DMS153 treated with DMSO at 0.1 percent for 48 hours (cell line): ENCODE measurements at regions not wholly inside any gene's neighbourhood (a gene's known extent, or its start where the extent isn't known, plus 50 kb on each side); places are given as distances from the start of the nearest gene placed in this dataset.
A peak's percentile ranks its signal among the peaks of the same experiment; 100 is the strongest.
"Not testable (repeated sequence)": the region's sequence is repeated elsewhere in the genome, so short reads cannot be mapped to it uniquely, and the experiment has no call there.

Experiments used
- DNase-seq: peaks from one replicate; lab custom pipeline; 2025; ENCODE audit not compliant: unreplicated experiment; lab: John Stamatoyannopoulos, UW

DNA sequence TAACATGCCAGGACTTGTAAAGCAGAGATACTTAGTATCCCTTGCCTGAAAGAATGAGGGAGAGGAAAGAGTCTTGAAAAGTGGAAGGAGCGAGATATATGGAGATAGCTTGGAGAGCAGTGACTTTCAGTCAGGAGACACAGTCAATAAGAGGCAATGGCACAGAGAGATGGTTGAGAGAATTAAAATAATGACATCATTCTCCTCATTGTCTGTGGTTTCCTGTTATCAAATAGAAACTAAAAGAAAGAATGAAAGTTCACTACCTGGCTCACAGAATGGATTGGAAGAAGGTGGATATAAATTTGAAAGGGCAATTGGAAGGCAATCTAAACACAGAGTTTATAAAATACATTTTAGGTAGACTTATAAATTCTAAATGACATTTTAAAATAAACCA is 760.2 kb upstream of the AADAT start:
- no peak for DNase-seq

DNA sequence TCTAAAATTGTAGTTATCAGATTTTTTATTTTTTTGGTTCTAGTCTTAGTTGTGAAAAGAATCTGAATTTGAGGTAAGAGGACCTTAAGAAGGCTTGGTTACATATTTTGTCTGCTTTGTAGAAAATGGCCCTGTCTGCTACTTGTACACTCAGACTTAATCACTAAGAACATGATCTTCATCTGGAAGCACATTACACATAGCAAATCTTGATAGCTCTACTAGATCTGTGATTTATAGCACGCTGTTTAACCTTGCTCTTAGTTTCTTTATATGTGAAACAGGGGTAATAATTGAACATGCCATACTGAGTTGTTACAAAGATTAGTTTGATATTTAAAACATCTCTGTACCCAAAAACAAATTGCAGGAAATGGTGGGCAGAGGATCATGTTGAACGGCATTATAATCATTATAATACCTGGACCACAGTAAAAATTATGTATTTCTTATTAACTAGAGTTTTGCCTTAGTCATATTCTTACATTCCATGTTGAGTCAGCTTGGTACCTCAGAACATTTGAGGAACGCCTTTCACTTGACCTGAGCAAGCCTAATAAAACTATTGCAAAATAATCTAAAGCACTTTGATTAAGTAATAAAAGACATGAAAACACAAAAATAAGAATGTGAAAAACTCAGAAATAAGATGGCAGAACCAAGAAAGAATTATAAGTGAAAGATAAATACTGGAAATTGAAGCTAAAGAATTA is 738.0 kb upstream of the AADAT start:
- DNase-seq, result no peak

DNA sequence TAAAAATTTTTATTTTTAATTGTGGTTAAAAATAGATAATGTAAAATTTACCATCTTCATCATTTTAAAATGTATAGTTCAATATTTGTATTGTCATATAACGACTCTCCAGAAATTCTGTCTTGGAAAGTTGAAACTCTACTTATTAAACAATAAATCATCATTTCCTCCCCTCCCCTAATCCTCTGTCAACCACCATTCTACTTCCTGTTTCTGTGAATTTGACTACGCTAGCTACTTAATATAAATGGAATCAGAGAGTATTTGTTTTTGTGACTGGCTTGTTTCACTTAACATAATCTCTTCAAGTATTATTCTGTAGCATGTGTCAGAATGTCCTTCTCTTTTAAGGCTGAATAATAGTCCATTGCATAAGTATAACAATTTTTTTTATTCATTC is 729.0 kb upstream of the AADAT start:
- no peak for DNase-seq

DNA sequence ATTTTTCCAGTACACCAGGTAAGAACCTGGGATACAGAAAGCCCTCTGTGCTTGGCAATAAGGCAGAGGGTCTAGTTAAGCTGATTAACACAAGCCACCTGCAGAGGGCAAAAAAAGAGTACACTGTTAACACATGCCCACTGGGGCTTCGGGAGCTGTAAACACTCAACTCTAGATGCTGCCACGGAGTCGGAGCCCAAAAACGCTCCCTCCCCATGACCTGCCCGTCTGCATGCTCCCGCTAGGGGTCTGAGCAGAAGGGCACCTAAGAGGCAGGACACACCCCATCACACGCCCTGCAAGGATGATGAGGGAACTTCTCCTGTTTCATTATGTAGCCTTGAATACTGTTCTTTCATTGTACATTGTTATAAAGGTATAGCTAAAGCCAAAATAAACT is 715.6 kb upstream of the AADAT start:
- no peak for DNase-seq

DNA sequence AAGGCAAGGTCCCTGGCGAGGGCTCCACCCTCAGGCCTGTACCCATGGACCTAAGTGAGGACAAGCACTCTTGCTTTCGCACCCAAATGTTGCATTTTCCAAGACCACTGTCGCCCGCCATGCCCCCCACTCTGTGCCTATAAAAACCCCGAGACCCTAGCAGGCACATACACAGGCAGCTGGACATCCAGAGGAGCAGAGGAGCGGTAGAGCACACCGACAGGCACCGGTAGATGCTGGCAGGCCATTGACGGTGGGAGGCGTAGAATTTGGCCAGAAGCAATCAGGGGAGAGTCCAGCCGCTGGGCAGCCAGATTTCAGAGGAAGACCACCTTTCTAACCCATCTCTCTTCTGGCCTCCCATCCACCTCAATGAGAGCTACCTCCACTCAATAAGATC is 715.2 kb upstream of the AADAT start:
- no peak for DNase-seq

DNA sequence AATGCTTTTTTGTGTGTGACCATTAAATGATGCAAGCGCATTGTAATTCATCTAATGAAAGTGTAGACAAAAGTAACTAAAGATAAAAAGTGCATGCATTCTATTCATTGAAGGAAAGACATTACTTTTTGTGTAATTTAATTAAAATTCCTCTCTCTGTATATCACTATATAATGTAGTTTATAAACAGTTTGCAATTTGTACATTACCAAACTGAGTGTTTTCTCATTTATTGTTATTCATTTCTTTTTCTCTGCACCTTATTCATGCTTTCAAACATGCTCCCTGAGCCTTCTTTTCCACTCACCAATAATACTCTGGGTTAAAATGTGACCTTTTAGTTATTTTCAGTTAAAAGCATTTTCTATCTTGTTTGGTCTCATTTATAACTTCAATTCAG is 713.7 kb upstream of the AADAT start:
- DNase-seq, result no peak

DNA sequence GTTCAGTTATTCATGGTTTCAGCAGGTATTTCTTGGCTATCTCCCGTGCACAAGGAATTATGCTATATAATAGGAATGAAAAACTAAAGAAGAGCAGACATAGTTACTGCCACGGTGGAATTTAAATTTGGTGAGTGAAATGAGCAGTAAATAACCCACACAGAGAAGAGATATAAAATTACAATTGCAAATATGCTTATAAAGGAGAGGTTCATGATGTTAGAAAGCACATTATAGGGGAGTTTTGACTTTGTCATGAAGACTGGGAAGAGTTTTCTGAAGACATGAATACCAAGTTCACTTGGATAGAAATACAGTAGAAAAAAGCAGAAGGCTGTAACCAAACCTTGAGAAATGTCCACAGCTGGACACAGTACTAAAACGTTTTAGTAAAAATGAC is 712.0 kb upstream of the AADAT start:
- no peak for DNase-seq

DNA sequence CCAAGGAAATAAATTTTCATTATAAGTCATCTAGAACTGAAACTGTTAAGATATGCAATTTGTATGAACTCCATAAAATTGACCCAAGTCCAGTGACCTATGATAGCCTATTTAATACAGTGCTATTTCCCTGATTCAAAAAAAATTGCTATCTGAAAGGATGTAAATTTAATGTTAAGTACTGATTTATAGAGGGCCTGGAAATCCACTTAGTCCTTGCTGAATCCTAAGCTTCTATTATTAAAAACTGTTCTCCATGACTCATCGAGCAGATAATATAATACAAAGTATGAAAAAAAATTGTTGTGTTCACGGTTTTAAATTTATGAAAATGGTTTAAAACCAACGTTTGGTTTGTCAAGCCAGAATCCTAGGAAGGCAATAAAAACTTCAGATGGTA is 704.8 kb upstream of the AADAT start:
- DNase-seq, result no peak

DNA sequence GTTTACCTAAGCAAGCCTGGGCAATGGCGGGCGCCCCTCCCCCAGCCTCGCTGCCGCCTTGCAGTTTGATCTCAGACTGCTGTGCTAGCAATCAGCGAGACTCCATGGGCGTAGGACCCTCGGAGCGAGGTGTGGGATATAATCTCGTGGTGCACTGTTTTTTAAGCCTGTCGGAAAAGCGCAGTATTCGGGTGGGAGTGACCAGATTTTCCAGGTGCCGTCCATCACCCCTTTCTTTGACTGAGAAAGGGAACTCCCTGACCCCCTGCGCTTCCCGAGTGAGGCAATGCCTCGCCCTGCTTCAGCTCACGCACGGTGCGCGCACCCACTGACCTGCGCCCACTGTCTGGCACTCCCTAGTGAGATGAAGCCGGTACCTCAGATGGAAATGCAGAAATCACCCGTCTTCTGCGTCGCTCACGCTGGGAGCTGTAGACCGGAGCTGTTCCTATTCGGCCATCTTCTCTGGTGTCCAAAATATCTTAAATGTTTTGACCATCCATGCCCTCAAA is 698.8 kb upstream of the AADAT start:
- DNase-seq, result not testable (repeated sequence)

DNA sequence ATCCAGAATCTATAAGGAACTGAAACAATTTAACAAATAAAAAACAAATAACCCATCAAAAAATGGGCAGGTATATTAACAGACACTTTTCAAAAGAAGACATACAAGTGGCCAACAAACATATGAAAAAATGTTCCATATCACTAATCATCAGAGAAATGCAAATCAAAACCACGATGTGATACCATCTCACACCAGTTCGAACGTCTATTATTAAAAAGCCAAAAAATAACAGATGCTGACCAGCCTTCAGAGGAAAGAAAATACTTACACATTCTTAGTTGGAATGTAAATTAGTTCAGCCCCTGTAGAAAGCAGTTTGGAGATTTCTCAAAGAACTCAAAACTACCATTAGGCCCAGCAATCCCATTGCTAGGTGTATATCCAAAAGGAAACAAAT is 687.9 kb upstream of the AADAT start:
- no peak for DNase-seq

DNA sequence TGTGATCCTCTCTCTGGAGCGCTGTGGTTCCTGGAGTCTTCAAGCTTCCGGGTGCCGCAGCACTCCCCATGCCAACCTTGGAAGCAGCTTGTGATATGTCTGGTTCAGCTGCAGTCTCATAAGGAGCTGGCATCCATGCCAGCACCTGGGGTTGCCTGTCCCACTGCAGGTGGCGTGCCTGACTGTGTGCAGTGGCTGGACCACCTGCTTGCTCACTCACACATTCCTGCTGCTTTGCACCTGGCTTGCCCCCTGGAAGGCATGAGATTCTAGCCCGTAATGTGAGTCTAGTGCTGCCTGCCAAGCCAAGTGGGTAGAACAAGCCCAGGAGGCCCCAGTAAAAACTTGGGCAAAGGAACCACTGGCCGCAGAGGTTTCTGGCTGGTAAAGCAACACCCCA is 687.2 kb upstream of the AADAT start:
- DNase-seq, result no peak

DNA sequence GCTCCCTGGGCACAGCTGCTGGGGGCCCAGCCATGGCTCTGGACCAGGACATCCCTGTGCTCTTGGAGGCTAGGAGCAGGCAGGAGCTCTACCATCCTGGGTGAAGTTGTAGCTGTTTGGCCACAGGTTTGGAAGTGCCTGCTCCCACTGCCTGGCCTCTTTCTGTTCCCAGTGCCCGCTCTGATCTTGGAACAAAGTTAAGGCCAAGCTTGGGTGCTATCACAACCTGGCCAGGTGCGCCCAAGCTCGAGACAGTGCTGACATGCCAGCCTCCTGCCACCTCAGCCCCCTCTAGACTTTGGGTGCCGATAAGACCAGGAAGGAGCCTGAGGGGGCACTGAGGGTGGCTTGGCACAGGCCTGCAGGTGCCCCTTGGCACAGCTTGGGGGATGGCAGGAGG is 686.1 kb upstream of the AADAT start:
- DNase-seq, result no peak

DNA sequence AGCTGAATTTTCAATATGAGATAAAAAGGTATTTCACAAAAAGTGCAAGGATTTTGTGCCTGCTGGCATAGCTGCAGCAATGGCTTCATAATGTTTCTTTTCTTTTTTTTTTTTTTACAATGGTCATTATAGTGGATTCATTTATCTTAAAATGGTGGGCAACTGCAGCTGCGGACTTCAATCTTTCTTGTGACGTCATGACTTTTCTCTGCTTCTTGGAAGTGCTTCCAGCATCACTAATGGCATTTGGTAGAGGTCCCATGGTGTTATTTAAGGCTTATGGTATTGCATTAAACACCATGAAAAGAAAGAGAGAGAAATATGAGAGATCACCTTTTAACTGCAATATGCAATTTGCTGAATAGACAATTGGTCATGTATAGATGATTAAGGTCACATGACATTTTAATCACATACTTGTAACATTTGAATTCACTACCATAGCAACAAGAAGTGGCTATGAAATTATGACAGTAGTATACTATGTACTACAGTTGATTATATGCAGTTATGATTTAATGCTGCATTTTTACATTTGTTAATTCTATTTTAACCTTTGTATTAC is 684.0 kb upstream of the AADAT start:
- DNase-seq, result no peak

DNA sequence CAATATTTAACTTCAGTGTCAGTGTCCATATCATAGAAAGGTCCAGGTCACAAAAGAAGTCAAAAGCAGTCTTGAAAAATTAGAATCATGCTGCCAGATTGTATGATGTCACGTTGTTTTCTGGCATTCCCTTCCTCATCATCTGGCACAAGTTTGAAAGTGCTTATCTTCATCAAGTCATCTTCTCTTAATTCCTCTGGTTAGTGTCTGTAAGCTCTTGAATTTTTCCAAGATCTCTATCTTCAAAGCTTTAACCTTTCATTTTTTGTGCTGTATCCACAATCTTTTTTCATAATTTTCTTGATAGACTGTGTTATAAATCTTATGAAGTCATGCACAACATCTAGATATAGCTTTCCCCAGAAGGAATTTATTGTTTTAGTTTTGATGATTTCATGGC is 682.7 kb upstream of the AADAT start:
- no peak for DNase-seq

DNA sequence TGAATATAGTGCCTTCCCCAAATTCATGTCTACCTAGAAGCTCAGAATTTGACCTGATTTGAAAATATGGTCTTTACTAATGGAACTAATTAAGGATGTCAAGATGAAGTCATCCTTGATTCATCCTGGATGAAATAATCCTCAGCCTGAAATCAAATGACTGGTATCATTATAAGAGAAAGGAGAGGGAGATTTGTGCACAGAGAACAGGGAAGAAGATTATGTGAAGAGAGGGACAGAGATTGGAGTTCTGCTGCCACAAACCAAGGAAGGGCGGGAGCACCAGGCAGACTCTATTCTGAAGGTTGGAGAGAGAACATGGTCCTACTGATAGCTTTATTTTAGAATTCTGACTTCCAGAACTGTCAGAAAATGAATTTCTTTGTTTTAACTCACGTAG is 680.9 kb upstream of the AADAT start:
- DNase-seq, result no peak

DNA sequence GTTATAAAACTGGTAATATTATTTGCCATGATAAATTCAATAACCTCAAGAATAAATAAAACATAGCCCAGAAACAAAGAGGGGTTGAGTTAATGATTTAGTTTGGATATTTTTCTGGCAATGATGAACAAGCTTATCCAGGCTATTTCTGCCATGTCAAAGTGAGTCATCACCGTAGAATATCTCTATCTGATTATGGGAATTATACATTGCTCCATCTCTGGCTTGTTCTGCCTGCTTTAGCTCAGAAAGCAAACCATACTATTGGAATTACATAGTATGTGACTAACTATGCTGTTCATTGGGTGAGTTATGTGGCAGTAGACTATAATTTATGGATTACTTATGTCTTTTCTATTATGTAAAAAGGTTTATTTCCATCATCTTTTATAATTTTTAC is 680.1 kb upstream of the AADAT start:
- no peak for DNase-seq

DNA sequence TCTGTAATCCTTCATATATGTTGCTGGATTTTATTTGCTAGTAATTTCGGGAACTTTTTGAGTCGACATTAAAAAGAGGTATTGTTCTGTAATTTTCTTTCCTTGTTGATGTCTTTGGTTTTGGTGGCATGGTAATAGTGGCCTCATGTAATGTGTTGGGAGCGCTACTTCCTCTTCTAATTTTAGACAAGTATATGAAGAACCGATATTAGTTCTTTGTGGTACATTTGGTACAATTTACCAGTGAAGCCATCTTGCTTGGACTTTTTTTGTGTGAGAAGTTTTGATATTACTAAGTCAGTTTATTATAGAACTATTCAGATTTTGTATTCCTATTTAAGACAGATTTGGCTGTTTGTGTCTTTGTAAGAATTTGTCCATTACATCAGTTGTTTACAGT is 669.2 kb upstream of the AADAT start:
- no peak for DNase-seq

DNA sequence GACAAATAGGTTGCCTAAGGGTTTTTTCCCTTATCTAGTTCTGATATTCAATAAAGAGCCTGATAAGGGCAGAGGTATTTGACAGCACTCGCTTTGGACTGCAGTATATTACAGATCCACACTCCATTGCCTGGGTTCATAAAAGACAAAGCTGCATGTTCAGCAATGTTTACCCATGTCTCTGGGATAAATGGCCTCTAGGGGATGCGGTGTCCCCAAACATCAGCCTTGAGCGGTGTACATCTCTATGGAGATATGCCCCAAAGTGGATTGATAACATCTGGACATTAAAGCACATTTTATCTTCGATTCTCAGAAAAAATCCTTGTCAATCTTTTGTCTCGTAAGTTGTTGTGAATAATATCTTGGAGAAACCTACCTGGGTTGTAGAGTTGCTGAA is 660.8 kb upstream of the AADAT start:
- no peak for DNase-seq

DNA sequence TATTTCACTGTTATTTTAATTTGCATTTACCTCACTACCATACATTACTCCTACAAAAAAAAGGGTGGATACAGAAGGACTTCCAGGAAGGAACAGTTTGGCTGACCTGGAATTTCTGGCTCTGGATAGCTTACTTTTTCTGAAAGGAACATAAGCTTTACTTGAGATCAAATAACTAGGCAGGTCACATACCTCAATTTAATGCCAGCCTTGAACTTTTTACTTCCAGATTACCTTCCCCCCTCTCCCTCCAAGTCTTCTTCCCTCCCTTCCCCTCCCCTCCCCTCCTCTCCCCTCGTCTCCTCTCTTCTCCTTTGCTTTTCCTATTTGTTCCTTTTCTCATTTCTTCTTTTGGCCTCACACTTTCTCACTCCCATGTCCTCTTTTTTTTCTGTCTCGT is 659.2 kb upstream of the AADAT start:
- no peak for DNase-seq

DNA sequence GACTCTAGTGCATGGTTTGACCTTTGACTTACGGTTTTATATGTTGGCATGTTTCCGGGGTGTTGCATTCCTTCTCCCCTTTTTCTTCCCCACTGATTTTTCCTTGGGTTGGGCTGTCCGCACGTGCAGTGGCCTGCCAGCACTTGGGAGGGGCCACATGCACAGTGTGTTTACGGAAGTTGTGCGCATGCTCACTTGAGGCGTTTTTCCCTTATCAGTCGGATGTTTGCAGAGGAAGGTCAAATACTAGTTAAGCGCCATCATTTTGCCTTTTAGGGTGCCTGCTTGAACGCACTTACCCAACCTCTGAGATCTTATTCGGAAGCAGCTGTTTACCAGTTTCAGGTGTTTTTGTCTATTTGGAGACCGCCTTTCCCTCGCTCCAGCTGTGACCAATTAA is 653.9 kb upstream of the AADAT start:
- peak; percentile 12 for DNase-seq

DNA sequence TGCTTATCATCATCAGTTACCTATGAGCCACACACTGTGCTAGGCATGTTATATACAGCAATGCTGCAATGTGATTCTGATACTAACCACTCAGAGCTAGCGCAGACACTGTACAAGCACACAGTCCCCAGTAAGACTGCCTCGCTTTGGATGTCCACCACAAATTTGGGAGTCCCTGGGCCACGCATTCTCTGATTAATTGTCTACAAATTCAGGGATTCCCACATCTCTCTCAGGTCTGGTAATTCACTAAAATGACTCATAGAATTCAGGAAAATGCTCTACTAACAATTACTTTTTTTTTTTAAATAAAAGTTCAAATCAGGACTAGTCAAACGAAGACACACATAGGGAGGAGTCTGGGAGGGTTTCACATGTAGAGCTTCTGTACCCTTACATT is 652.1 kb upstream of the AADAT start:
- DNase-seq, result no peak

DNA sequence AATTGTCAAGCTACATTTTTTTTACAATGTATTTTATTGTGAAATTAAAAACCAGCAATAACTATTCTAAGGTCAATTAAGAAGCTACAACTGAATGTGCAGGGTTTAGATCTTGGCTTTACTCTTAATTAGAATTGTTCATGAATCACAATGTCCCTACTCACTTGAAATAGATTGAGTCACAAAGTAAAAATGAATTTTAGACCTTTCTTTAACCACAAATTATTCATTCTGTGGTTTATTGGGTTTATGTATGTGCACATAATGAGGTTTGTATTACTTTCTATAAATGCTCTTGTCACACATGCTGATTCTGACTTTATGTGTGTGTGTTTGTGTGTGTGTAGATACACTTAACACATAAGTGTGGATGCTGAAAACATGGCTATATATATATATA is 647.0 kb upstream of the AADAT start:
- no peak for DNase-seq

DNA sequence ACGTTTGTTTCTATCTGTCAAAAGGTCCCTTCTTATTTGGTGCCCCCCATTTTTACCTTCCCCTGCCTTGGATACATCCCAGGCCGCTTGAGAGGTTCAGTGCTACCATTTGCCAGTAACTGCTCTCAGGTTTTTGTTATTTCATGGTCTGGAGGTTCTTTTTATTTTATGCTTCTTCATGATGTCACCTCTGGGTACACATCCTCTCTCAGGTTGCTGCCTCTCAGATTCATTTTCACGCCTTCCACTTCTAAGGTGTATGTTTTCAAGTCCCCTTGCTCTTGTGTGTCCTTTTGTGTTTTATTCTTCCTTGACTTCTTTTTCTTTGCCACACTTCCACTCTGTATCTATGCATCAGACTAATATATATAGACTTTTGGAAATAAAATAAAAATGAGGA is 640.1 kb upstream of the AADAT start:
- DNase-seq, result no peak
